HG03025 (cell line): ENCODE measurements at regions not wholly inside any gene's neighbourhood (a gene's known extent, or its start where the extent isn't known, plus 50 kb on each side); places are given as distances from the start of the nearest gene placed in this dataset.
A peak's percentile ranks its signal among the peaks of the same experiment; 100 is the strongest.
"Not testable (repeated sequence)": the region's sequence is repeated elsewhere in the genome, so short reads cannot be mapped to it uniquely, and the experiment has no call there.

ENCODE experiments used
- ATAC-seq: cut with Tn5 transposase; IDR thresholded peaks from one replicate; pipeline ENCODE4 v1.9.1; 2021; ENCODE audit warnings: mild to moderate bottlenecking, moderate library complexity; ENCODE audit not compliant: unreplicated experiment, low FRiP score

DNA sequence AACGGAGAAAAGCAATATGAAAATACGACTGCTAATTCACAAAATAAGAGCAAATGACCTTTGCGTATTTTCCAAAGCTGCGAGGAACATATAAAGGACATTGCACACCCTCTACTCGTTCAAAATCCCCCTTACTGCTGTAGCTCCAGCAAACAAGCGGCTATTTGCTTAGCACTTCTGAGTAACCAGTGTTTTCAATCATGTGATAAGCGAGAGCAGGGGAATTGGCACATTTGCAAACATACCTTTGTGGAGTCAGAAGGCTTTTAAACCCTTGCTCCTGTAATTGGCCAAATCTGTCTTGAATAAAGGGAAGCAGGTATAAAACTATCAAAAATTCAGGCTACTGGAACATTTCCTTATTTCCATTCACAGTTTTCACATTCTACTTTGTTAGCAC lies 610.2 kb downstream of the UBE2NL start:
- ATAC-seq: no peak

DNA sequence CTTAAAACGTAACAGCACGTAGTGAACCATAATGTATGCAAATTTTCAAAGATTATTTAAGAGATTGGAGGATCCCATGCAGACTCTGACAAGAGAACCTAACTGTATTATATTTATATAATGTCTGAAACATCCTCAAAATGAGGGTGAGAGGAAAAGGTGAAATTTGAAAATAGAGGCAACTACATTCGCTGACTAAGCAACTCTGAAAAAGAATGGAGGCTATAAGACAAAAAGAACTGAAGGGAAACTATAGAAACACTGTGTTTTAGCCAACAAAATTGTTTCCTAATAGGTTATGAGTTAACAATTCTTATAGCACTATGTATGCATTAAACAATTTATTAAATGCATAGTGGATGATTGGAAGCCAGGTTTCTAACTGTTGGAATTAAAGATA lies 648.0 kb downstream of the UBE2NL start:
- ATAC-seq: no peak

DNA sequence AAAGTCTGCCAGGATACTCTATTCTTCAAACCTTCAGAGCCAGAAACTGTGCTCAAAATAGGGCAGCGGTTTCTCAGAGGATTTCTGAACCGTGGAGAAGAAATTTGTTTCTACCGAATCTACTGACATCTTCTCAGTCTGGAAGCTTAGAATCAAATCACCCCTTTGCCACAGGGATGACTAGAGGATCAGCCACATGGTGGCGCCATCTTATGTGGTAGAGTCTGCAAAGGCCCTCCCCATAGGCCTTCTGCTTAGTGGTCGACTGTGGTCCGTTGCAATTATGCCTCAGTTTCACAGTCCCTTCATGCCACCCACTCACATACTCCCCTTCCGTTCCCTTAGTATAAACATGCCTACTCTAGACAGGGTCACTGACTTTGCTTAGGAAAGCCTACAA lies 680.7 kb upstream of the SPANXN1 start:
- no peak for ATAC-seq

DNA sequence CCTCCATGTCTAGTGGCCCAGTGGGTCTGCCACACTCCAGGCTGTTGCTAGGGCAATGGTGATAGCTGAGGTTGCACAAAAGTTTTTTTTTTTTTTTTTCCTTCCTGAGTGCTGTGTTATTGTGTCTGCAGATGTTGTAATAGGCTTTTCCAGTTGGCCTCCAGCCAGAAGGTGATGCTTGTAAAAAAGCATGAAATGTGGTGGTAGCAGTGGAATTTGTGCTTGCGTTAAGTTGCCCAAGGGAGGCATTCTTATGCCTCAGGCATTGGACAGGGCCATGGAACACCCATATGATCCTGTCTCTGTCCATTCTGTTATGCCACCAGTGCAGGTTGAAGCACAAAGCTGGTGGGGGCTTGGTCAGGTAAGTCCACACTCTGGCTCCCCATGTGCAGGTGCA lies 660.5 kb upstream of the SPANXN1 start:
- ATAC-seq: no peak

DNA sequence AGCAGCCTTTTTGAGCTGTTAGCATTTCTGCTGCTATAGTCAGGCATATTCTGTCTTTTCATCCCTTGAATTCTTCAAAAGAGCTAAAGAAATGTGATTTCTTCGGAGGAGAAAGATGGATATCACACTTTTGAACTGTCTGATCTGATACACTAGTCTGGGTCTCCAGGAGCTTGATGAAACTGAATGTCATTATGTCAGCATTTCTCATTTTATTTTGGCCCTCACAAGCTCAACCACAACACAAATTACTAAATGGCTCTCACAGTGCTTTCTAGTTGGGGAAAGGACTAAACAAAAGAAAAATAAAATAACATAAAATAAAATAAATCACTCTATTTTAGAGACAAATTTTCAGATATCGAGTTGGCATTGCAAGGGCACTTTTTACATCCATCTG lies 655.3 kb upstream of the SPANXN1 start:
- no peak for ATAC-seq

DNA sequence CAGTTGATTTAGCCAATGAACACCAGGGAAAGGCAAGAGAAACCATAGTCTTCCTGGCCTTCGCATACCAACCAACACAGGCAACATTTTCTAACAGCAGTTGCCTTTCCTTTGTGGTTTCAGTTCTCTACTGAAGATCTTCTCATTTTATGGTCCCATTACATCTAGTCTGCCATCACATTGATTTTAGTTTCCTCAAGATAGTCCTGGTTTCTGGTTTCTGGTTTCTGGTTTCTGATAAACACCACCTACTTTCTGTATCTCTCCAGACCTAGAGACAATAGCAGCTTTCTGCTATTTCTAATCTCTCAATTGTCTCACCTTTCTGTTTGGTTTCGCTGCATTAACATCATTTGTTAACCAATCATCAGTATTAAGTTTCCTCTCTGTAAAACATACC lies 646.3 kb upstream of the SPANXN1 start:
- ATAC-seq: no peak

DNA sequence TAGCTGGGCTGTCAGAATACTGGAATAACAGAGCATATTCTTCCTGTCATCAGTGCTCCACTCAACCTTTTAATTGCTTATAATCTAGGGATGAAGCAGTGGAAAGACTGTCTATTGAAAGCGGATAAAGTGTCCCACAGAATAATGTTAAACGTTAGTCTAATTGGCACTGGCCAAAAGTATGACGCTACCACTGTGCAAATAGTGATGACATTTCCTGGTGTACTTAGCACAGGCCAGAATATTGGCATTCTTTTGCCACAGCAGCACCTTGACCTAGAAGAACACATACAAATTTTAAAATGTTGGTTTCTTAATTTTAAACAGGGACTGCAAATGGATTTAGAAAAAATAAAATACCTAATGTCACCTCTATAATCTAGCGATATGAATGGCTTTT lies 635.2 kb upstream of the SPANXN1 start:
- ATAC-seq: no peak

DNA sequence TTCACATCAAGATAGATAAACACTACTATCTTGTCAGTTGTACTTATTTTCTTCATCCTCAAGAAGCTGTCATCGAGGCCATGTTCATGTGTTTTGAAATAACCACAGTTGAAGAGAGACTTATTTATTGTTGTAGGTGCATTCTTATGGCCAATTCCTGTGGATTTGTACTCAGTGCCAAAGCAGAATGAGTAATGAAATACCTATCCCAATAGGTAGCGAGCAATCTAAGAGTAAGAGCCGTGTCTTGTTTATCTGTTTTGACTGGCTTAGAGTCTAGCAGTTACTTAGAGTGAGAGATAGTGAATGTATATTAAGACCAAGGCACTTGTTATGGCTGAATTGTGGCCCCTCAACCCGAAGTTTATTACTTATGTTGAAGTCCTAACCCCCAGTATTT lies 631.0 kb upstream of the SPANXN1 start:
- no peak for ATAC-seq

DNA sequence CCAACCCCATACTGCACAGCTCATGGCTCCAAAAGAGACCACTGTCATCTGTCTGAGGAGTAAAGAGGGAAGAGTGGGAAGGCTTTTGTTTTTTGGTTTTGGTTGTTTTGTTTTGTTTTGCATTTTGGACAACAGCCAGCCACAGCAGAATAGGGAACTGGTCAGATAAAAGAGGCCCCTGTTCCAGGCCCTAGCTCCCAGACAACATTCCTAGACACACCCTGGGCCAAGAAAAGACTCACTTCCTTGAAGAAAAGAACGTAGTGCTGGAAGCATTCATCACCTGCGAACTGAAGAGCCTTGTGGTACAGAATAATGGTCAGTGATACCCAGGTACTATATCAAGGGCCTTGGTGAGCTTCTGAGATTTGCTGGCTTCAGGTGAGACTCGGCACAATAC lies 619.4 kb upstream of the SPANXN1 start:
- ATAC-seq: no peak

DNA sequence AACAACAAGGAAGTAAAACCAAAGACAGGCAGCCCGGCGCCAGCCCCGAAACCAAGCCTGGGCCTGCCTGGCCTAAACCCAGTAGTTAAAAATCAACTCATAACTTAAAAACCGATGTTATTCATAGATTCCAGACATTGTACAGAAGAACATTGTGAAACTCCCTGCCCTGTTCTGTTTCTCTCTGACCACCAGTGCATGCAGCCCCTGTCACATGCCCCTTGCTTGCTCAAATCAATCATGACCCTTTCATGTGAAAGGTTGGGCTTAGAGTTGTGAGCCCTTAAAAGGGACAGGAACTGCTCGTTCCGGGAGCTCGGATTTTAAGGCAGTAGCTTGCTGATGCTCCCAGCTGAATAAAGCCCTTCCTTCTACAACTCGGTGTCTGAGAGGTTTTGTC lies 612.9 kb upstream of the SPANXN1 start:
- ATAC-seq: peak; percentile 49

DNA sequence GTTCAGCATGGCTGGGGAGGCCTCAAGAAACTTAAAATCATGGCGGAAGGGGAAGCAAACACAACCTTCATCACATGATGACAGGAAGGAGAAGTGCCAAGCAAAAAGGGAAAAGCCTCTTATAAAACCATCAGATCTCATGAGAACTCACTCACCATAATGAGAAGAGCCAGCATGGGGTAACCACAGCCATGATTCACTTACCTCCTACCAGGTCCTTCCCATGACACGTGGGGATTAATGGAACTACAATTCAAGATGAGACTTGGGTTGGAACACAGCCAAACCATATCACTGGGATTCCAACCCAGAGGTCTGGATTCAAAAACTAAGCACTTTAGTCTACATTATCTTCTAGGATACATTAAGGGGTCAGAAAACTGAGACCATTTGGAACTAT lies 609.6 kb upstream of the SPANXN1 start:
- ATAC-seq: no peak

DNA sequence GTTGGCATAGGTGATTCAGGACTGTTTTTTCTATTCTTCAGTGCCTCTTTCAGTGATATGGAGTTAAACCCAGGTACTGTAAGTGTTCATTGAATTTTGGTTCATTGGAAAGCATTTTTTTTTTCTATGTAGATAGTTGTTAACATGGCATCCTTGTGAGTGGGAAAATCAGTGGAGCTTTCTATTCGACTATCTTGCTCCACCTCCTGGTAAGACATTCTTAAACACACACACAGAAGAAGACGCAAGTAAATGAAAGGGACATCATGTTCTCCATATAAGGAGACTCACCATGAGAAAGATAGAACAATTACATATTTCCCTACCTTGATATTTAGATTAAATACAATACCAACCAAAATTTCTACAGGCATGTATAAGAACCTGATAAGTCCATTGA lies 598.5 kb upstream of the SPANXN1 start:
- no peak for ATAC-seq

DNA sequence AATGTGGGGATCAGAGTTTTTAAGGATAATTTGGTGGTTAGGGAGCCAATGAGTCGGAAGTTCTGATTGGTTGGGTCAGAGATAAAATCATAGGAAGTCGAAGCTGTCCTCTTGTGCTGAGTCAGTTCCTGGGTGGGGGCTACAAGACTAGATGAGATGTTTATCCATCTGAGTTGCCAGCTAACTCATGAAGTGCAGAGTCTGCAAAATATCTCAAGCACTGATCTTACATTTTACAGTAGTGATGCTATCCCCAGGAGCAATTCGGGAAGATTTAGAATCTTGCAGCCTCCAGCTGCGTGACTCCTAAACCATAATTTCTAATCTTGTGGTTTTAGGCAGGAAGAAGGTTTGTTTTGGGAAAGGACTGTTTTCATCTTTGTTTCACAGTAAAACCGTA lies 565.8 kb upstream of the SPANXN1 start:
- ATAC-seq: no peak

DNA sequence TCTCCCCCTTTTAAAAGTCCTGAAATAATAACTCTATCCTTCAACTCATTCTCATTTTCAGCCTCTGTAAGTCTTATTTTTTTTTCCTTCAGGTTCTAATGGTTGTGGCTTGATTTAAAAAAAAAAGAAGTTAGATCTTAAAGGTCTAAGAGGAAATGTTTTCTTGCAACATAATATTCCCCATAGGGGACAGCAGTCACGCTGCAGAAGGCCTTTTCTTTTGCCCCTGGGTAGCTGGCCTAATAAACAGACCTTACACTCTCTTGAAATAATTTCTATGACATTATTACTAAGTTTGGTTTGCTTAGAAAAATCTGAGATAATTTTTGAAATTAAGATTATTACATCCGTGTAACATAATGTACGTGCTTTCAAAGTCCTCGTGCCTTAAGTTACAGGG lies 564.1 kb upstream of the SPANXN1 start:
- ATAC-seq: no peak

DNA sequence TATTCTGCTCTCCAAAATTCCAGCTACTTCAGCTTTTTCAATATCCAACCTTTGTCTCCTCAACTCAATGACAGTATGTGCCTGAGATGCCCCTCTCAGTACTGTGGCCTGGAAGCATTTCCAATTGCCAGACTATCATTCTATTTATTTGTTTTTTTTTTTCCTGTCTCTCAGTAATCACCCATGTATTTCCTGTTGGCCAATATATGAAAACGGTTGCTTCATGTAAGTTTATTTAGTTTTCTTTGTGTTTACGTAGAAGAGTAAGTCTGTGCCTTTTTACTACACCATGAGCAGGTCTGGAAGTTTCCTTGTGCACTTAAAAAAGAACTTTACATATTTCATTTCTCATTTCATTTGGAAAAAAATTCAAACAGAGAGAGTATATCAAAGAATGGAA lies 537.5 kb upstream of the SPANXN1 start:
- ATAC-seq: no peak

DNA sequence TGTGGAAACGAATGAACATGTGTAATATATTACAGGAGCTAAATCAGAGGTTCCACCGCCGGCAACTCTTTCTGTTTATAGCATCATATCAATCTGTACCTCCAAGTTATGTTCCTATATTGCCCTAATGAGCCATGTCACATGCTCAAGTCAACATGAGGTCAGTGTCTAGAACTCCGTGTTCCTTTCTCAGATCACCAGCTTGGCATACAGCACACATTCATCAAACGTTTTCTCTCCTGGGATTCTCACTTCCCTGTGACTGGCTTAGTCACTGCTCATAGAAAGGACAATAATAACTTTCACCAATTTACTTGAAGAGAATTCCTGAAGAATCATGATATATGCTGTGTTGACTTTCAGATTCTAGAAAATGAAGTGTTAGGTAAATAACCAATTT lies 532.0 kb upstream of the SPANXN1 start:
- ATAC-seq: no peak

DNA sequence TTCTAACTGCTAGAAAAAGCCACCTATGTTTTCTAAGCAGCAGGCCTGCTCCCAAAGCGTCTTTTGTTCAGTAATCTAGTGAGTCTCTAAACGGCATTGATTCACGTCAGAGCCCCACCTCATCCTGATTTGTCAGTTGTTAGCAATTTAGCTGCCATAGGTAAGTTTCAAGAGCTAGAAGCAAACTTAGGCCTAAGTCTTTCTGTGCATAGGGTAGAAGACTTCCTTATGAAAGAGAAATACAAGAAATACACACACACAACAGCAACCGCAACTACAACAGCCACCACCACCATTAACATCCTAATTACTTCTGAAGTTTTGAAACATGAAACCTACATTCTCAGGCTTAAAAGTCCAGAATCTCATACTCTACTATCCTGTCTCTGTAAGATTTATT lies 531.1 kb upstream of the SPANXN1 start:
- no peak for ATAC-seq

DNA sequence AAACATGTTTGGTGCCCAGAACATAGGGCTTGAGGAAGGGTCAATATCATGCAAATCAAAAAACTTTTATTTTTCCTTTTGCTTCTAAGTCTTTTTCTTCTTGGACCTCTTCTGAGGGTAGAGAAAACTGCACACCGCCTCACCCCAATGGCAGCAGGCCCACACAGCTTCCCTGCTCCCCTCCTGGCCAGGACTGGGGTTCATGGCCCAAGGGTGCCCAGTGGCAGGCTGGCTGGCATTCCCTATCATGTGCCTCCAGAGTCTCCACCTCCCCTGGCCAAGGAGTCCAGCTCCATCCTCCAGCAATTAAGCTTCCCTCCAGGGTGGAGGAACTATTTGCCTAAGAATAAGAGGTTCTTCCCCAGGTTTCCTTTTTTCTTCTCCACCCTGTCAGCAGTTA lies 529.6 kb upstream of the SPANXN1 start:
- no peak for ATAC-seq

DNA sequence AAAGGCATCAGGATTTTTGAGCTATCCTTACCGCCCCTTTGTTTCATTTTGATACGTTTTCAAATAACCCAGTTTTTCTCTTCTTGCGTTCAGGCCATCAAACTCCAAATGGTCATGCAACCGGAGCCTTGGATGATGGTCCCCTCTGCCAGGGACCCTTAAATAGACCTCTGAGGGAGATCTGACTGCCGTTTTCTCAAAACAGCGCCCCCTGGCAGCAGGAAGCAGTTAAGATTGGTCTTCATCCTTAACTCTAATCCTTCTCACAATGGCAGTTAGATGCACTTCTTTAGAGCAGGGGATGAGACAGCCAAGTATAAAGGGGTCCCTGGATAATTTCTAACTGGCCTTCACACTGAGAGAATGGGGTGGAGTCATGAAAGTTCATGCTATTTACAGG lies 525.0 kb upstream of the SPANXN1 start:
- ATAC-seq: no peak

DNA sequence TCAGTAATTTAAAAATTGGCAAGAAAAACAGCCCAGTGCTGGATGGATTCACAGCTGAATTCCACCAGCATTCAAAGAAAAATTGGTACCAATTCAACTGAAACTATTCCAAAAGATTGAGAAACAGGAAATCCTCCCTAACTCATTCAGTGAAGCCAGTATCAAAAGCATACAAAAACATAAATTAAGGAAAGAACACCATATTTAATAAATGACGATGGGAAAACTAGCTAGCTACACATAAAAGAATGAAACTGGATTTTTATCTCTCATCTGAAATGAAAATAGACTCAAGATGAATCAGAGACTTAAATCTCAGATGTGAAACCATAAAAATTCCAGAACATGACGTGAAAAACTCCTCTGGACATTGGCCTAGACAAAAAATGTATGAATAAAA lies 516.8 kb upstream of the SPANXN1 start:
- ATAC-seq: no peak

DNA sequence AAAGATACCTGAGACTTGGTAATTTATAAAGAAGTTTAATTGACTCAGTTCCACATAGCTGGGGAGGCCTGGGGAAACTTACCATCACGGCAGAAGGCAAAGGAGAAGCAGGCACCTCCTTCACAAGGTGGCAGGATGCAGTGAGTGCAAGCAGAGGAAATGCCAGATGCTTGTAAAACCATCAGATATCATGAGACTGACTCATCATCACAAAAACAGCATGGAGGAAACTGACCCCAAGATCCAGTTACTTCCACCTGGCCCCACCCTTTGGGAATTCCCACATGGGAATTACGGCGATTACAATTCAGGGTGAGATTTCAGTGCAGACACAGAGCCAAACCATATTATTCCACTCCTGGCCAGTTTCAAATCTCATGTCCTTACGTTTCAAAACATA lies 514.7 kb upstream of the SPANXN1 start:
- ATAC-seq: no peak

DNA sequence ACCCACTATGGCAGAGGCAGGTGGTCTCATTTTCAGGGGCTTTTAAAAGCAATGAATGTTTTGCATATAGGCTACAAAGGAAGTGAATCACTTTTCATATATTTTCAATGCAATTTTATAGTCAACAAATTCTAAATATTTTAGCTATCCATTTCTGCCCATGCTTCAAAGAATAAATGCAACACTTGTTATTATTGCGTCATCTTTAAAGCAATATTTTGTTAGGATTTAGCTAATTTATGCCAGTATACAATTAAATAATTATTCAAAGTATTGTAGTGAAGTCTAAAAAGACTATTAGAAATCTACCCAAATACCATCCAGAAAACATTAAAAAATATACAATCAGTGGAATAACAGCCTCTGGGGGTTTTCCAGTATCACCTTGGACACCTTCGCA lies 509.1 kb upstream of the SPANXN1 start:
- ATAC-seq: no peak

DNA sequence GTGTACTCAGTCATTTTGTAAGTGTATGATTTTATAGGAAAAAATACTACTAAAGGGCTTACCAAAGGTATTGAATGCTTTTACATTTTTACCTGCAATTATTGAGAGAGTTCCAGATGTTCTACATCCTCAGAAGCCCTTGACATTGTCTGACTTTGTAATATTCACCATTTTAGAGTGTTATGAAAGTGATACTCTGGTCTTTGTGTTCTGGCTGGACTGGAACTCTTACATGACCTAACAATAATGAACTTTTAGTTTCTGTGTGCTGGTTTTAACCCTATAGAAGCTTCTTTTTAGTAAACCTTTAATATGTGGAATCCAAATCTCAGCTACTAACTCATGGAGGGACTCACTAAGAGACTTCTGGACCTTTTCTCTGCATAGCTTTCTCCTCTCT lies 478.8 kb upstream of the SPANXN1 start:
- no peak for ATAC-seq

DNA sequence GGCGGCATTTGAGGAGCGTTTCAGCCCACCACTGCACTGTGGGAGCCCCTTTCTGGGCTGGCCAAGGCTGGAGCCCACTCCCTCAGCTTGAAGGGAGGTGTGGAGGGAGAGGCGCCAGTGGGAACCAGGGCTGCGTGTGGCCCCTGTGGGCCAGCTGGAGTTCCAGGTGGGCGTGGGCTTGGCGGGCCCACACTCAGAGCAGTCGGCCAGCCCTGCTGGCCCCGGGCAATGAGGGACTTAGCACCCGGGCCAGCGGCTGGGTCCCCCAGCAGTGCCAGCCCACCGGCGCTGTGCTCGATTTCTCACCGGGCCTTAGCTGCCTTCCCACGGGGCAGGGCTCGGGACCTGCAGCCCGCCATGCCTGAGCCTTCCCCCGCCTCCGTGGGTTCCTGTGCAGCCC lies 463.8 kb upstream of the SPANXN1 start:
- not testable (repeated sequence) for ATAC-seq
